ENCODE measurements at regions not wholly inside any gene's neighbourhood (a gene's known extent, or its start where the extent isn't known, plus 50 kb on each side); places are given as distances from the start of the nearest gene placed in this dataset.

GRCh38 chr18:77668219-77668618, 418.6 kb downstream of the GALR1 start:
- no peak for DNase-seq

- no peak for DNase-seq
Observed at GRCh38 chr18:77669331-77669730, 419.7 kb downstream of the GALR1 start.

GRCh38 chr18:77671456-77672167, 422.0 kb downstream of the GALR1 start:
- DNase-seq, result no peak

GRCh38 chr18:77676910-77677309, 427.3 kb downstream of the GALR1 start:
- DNase-seq, result no peak

- no peak for DNase-seq
Observed at GRCh38 chr18:77677536-77677935, 427.9 kb downstream of the GALR1 start.

GRCh38 chr18:77679869-77680268, 430.2 kb downstream of the GALR1 start:
- DNase-seq, result no peak

- DNase-seq, result no peak
Observed at GRCh38 chr18:77700051-77700450, 450.4 kb downstream of the GALR1 start.

GRCh38 chr18:77701977-77702376, 452.3 kb downstream of the GALR1 start:
- DNase-seq, result no peak

GRCh38 chr18:77702686-77703085, 453.0 kb downstream of the GALR1 start:
- no peak for DNase-seq

- DNase-seq, result no peak
Observed at GRCh38 chr18:77705301-77705700, 455.7 kb downstream of the GALR1 start.

GRCh38 chr18:77708826-77709506, 459.3 kb downstream of the GALR1 start:
- no peak for DNase-seq

GRCh38 chr18:77711096-77711495, 461.4 kb downstream of the GALR1 start:
- DNase-seq, result no peak

- no peak for DNase-seq
Observed at GRCh38 chr18:77714716-77715115, 465.1 kb downstream of the GALR1 start.

- no peak for DNase-seq
Observed at GRCh38 chr18:77716282-77716681, 466.6 kb downstream of the GALR1 start.

- no peak for DNase-seq
Observed at GRCh38 chr18:77733292-77733903, 483.8 kb downstream of the GALR1 start.

- DNase-seq, result no peak
Observed at GRCh38 chr18:77736842-77737241, 487.2 kb downstream of the GALR1 start.

- DNase-seq, result no peak
Observed at GRCh38 chr18:77737405-77737804, 487.8 kb downstream of the GALR1 start.

GRCh38 chr18:77749089-77749488, 499.4 kb downstream of the GALR1 start:
- no peak for DNase-seq

GRCh38 chr18:77750006-77750405, 500.4 kb downstream of the GALR1 start:
- DNase-seq, result no peak

- DNase-seq, result no peak
Observed at GRCh38 chr18:77754475-77755044, 504.9 kb downstream of the GALR1 start.

- no peak for DNase-seq
Observed at GRCh38 chr18:77755187-77755586, 505.5 kb downstream of the GALR1 start.

GRCh38 chr18:77761332-77761731, 511.7 kb downstream of the GALR1 start:
- no peak for DNase-seq

- no peak for DNase-seq
Observed at GRCh38 chr18:77762014-77762413, 512.4 kb downstream of the GALR1 start.

- no peak for DNase-seq
Observed at GRCh38 chr18:77762642-77763041, 513.0 kb downstream of the GALR1 start.
